Skeletal muscle satellite cell (primary cell): ENCODE measurements at regions not wholly inside any gene's neighbourhood (a gene's known extent, or its start where the extent isn't known, plus 50 kb on each side); places are given as distances from the start of the nearest gene placed in this dataset.

Experiments
- H3K27me3 ChIP-seq: 2 replicates; pipeline ENCODE4 v1.7.0; 2013; ENCODE audit warnings: low read length; ENCODE audit not compliant: control insufficient read depth, insufficient read depth
- H3K36me3 ChIP-seq: 2 replicates; pipeline ENCODE4 v1.7.0; 2013; ENCODE audit warnings: mild to moderate bottlenecking, control low read depth, low read length; ENCODE audit not compliant: insufficient read depth
- H3K4me1 ChIP-seq: 2 replicates; pipeline ENCODE4 v1.7.0; 2013; ENCODE audit warnings: low read length; ENCODE audit not compliant: control insufficient read depth, insufficient read depth
- H3K4me2 ChIP-seq: 2 replicates; pipeline ENCODE4 v1.7.0; 2013; ENCODE audit warnings: mild to moderate bottlenecking, low read length
- H3K4me3 ChIP-seq: 2 replicates; pipeline ENCODE4 v1.7.0; 2013; ENCODE audit warnings: low read length
- H3K9ac ChIP-seq: 2 replicates; pipeline ENCODE4 v1.7.0; 2013; ENCODE audit warnings: mild to moderate bottlenecking, low read depth, low read length, moderate library complexity
- H3K9me3 ChIP-seq: replicated peaks from 2 replicates; pipeline ENCODE4 v1.7.0; 2013; ENCODE audit warnings: mild to moderate bottlenecking, control low read depth, low read length

DNA sequence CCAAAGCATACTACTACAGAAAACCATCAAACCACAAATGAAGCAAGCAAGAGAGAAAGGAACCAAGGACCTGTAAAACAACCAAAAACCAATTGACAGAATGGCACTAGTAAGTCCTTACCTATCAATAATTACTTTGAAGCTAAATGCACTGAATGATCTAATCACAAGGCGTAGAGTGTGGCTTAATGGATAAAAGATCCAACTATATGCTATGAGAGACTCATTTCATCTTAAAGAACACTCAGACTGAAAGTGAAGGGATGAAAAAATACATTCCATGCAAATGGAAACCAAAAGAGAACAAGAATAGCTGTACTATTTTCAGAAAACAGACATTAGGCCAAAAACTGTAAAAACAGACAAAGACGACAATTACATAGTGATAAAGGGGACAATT is 70.7 kb downstream of the CRPPA start:
- Histone ChIP-seq H3K4me2 (no peak overlapping the region), H3K4me3 (no peak overlapping the region), H3K36me3 (no peaks in the 10 kb centered on the region), H3K9me3 (no peaks in the 10 kb centered on the region), H3K27me3 (no peaks in the 10 kb centered on the region), H3K9ac (no peak overlapping the region), H3K4me1 (peaks cover 26% of the 10 kb centered on the region)

GRCh38 chr7:16348251-16348650 is 73.1 kb downstream of the CRPPA start:
- Histone ChIP-seq H3K36me3 (no peaks in the 10 kb centered on the region), H3K9ac (no peak overlapping the region), H3K4me2 (no peak overlapping the region), H3K4me3 (no peak overlapping the region), H3K27me3 (no peaks in the 10 kb centered on the region), H3K9me3 (peaks cover 6% of the 10 kb centered on the region), H3K4me1 (peaks cover 29% of the 10 kb centered on the region)

- no peak overlapping the region for H3K4me2 ChIP-seq
- H3K9ac ChIP-seq, result no peak overlapping the region
- no peaks in the 10 kb centered on the region for H3K36me3 ChIP-seq
- no peak overlapping the region for H3K4me3 ChIP-seq
- H3K27me3 ChIP-seq, result no peaks in the 10 kb centered on the region
- peaks cover 6% of the 10 kb centered on the region for H3K9me3 ChIP-seq
- H3K4me1 ChIP-seq, result peaks cover 29% of the 10 kb centered on the region
Measured at GRCh38 chr7:16347827-16348192, 73.5 kb downstream of the CRPPA start.

DNA sequence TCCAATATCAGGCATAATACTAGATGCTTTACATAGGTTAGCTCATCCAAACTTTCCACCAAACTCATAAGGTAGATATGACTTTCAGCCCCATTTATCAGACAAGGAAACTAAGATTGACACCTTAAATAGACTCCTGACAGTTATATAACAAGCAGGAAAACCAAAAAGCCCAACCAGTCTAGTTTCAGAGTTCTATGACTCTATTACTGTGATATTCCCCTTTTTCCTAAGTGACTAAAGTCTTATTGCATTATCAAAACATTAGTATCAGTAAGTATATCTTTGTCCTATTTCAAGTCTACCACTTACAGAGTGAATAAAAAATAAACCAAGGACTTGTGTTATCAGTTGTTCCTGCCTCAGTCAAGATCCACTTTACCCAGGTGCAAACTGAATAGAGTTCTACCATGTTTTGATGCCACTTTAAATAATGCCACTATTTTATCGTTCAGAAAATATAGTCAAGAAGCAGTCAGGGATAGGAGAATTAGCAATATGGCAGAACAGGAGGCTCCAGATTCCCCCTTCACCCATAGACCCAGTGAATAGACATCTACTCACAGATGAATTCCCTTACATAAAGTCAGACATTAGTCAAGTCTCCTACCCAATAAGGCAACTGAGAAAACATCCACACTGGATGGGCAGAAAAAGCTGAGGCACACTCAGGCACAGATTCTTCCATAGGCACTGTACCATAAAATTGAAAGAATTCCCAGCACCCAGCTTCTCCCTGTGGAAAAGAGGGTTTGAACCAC is 74.1 kb downstream of the CRPPA start:
- H3K36me3 ChIP-seq, result no peaks in the 10 kb centered on the region
- peaks cover 6% of the 10 kb centered on the region for H3K9me3 ChIP-seq
- H3K4me2 ChIP-seq, result peak overlapping the region; percentile 45
- peaks cover 29% of the 10 kb centered on the region for H3K4me1 ChIP-seq
- H3K27me3 ChIP-seq, result no peaks in the 10 kb centered on the region
- no peak overlapping the region for H3K9ac ChIP-seq
- H3K4me3 ChIP-seq, result no peak overlapping the region

- peak overlapping the region; percentile 45 for H3K4me2 ChIP-seq
- H3K36me3 ChIP-seq, result no peaks in the 10 kb centered on the region
- no peaks in the 10 kb centered on the region for H3K27me3 ChIP-seq
- H3K4me3 ChIP-seq, result no peak overlapping the region
- peak overlapping the region; percentile 9 for H3K9ac ChIP-seq
- peaks cover 6% of the 10 kb centered on the region for H3K9me3 ChIP-seq
- H3K4me1 ChIP-seq, result peaks cover 29% of the 10 kb centered on the region
Measured at GRCh38 chr7:16345979-16346958, 75.1 kb downstream of the CRPPA start.

GRCh38 chr7:16344927-16345326 is 76.4 kb downstream of the CRPPA start:
- Histone ChIP-seq H3K36me3 (no peaks in the 10 kb centered on the region), H3K4me2 (no peak overlapping the region), H3K27me3 (no peaks in the 10 kb centered on the region)

GRCh38 chr7:16343612-16344011 is 77.7 kb downstream of the CRPPA start:
- no peak overlapping the region for H3K4me3 ChIP-seq
- H3K4me1 ChIP-seq, result peaks cover 29% of the 10 kb centered on the region
- no peak overlapping the region for H3K9ac ChIP-seq
- H3K27me3 ChIP-seq, result no peaks in the 10 kb centered on the region
- H3K36me3 ChIP-seq, result no peaks in the 10 kb centered on the region
- H3K9me3 ChIP-seq, result peaks cover 6% of the 10 kb centered on the region
- no peak overlapping the region for H3K4me2 ChIP-seq

More at GRCh38 chr7:16344927-16345326, 76.4 kb downstream of the CRPPA start:
- Histone ChIP-seq H3K9me3 (peaks cover 6% of the 10 kb centered on the region), H3K4me1 (peaks cover 29% of the 10 kb centered on the region), H3K4me3 (no peak overlapping the region), H3K9ac (no peak overlapping the region)

- Histone ChIP-seq H3K9me3 (no peaks in the 10 kb centered on the region), H3K9ac (no peak overlapping the region), H3K27me3 (no peaks in the 10 kb centered on the region), H3K4me3 (no peak overlapping the region), H3K36me3 (no peaks in the 10 kb centered on the region), H3K4me2 (no peak overlapping the region), H3K4me1 (no peaks in the 10 kb centered on the region)
Measured at GRCh38 chr7:16338065-16338464, 83.3 kb downstream of the CRPPA start.

DNA sequence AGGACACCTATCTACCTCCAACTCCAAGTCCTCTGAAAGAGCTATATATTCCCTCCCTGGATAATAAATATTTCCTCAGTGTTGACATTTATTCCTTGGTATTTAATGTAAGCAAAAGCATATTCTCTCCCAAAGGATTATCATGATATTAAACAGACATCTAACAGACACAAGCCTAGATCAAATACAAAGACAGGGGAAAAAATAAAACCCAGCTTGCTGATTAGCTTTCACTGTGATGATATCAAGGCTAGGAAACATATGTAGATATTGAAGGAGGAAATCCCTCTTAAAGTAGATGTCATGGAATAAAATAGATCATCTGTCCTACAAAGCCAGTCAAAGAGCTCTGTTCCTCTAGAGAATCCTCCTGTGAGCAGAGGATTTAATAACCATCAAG is 95.2 kb downstream of the CRPPA start:
- no peak overlapping the region for H3K4me3 ChIP-seq
- no peaks in the 10 kb centered on the region for H3K36me3 ChIP-seq
- no peaks in the 10 kb centered on the region for H3K9me3 ChIP-seq
- no peak overlapping the region for H3K9ac ChIP-seq
- no peaks in the 10 kb centered on the region for H3K27me3 ChIP-seq
- no peaks in the 10 kb centered on the region for H3K4me1 ChIP-seq
- H3K4me2 ChIP-seq, result no peak overlapping the region

DNA sequence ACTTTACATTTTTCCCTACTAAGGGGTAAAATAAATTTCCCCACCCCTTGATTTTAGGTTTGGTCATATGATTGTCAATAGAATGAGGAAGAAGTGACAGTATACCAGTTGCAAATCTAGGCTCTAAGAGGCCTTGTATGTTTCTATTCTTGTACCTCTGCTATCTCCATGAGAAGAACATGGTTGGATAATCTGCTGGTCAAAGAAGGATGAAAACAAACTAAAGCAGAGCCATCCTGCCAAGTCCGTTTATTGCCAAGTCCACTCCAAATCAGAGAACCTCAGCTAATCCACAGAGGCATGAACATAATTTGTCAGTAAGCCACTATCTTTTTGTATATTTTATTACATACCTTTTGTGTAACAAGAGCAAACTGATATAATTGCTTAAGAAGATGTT is 98.0 kb downstream of the CRPPA start:
- no peaks in the 10 kb centered on the region for H3K27me3 ChIP-seq
- no peaks in the 10 kb centered on the region for H3K9me3 ChIP-seq
- H3K4me2 ChIP-seq, result no peak overlapping the region
- H3K9ac ChIP-seq, result no peak overlapping the region
- no peaks in the 10 kb centered on the region for H3K36me3 ChIP-seq
- H3K4me3 ChIP-seq, result no peak overlapping the region
- H3K4me1 ChIP-seq, result peaks cover 7% of the 10 kb centered on the region

- Histone ChIP-seq H3K27me3 (no peaks in the 10 kb centered on the region), H3K9me3 (no peaks in the 10 kb centered on the region), H3K4me2 (no peak overlapping the region), H3K4me3 (no peak overlapping the region), H3K36me3 (no peaks in the 10 kb centered on the region), H3K4me1 (peaks cover 7% of the 10 kb centered on the region), H3K9ac (no peak overlapping the region)
Measured at GRCh38 chr7:16320099-16320660, 101.2 kb downstream of the CRPPA start.
